ENCODE measurements at regions not wholly inside any gene's neighbourhood (a gene's known extent, or its start where the extent isn't known, plus 50 kb on each side); places are given as distances from the start of the nearest gene placed in this dataset.
"Not testable (repeated sequence)": the region's sequence is repeated elsewhere in the genome, so short reads cannot be mapped to it uniquely, and the experiment has no call there.

- no peak for DNase-seq
These were observed 160.9 kb upstream of the AHI1 start for GRCh38 chr6:135658481-135658880.

- no peak for DNase-seq
These were observed 161.4 kb upstream of the AHI1 start for GRCh38 chr6:135658916-135659315.

- no peak for DNase-seq
These were observed 167.0 kb upstream of the AHI1 start for GRCh38 chr6:135664527-135664926.

GRCh38 chr6:135665935-135666334 lies 168.4 kb upstream of the AHI1 start:
- no peak for DNase-seq

- no peak for DNase-seq
These were observed 170.3 kb upstream of the AHI1 start for GRCh38 chr6:135667691-135668455.

- no peak for DNase-seq
These were observed 174.7 kb upstream of the AHI1 start for GRCh38 chr6:135672256-135672655.

GRCh38 chr6:135673501-135674309 lies 176.2 kb upstream of the AHI1 start:
- no peak for DNase-seq

- no peak for DNase-seq
These were observed 176.5 kb upstream of the PDE7B start for GRCh38 chr6:135675026-135675425.

- peak; percentile 87 for DNase-seq
These were observed 175.6 kb upstream of the PDE7B start for GRCh38 chr6:135675862-135676261.

- DNase-seq: no peak
These were observed 170.3 kb upstream of the PDE7B start for GRCh38 chr6:135680964-135681913.

- DNase-seq: no peak
These were observed 164.7 kb upstream of the PDE7B start for GRCh38 chr6:135686784-135687301.

- DNase-seq: not testable (repeated sequence)
These were observed 163.0 kb upstream of the PDE7B start for GRCh38 chr6:135688476-135688875.

- DNase-seq: no peak
These were observed 159.1 kb upstream of the PDE7B start for GRCh38 chr6:135692426-135692825.

GRCh38 chr6:135693811-135694370 lies 157.6 kb upstream of the PDE7B start:
- no peak for DNase-seq

GRCh38 chr6:135699705-135700104 lies 151.8 kb upstream of the PDE7B start:
- no peak for DNase-seq

GRCh38 chr6:135701426-135701825 lies 150.1 kb upstream of the PDE7B start:
- no peak for DNase-seq

- DNase-seq: no peak
These were observed 148.5 kb upstream of the PDE7B start for GRCh38 chr6:135703007-135703406.

- DNase-seq: no peak
These were observed 147.9 kb upstream of the PDE7B start for GRCh38 chr6:135703621-135704020.

- no peak for DNase-seq
These were observed 144.1 kb upstream of the PDE7B start for GRCh38 chr6:135707426-135707825.

GRCh38 chr6:135710042-135710441 lies 141.5 kb upstream of the PDE7B start:
- no peak for DNase-seq

GRCh38 chr6:135722190-135722589 lies 129.3 kb upstream of the PDE7B start:
- no peak for DNase-seq

GRCh38 chr6:135722679-135723078 lies 128.8 kb upstream of the PDE7B start:
- no peak for DNase-seq

GRCh38 chr6:135728589-135728988 lies 122.9 kb upstream of the PDE7B start:
- DNase-seq: no peak
